Testis (tissue), 2 donors: ENCODE measurements at regions not wholly inside any gene's neighbourhood (a gene's known extent, or its start where the extent isn't known, plus 50 kb on each side); places are given as distances from the start of the nearest gene placed in this dataset.

Source experiments
- POLR2A ChIP-seq: fragments of 450-650 bp; IDR thresholded peaks from one replicate; pipeline ENCODE4 v1.6.1; 2017; ENCODE audit warnings: antibody characterized with exemption, mild to moderate bottlenecking, moderate library complexity
- TF ChIP-seq, protein P1 (sequence below), 3 experiments: fragments of 450-650 bp in 2 of 3; fragments of 200-600 bp in 1 of 3; sonication (generic) in 1 of 3; IDR thresholded peaks; one replicate each; pipeline ENCODE4 v1.5.1; 2016 to 2019; ENCODE audit warnings: antibody characterized with exemption in 3 of 3, mild to moderate bottlenecking in 2 of 3, moderate library complexity in 1 of 3

DNA sequence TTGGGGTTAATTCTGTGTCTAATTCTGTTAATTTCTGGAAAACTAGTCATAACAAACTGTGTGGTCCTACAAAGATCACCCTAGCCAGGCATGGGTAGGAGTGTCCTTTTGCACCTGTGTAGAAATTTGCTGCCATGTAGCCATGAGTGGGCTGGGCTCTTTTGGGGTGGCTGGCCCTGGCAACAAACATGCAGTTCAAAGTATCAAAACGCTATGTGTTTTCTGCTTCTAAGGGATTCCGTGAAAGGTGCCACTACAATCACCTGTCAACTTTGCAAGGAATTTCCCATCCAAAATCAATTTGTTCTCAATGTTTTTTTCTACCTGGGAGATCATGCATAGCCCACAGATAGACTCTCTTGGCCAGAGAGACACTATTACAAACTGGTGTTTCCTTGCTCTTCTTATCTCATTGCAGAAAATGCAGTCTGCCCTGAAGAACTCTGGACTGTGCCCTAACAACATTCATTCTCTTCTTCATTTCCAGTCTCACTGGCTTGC is 537.7 kb upstream of the ID2 start:
- TF ChIP-seq, protein P1, sequence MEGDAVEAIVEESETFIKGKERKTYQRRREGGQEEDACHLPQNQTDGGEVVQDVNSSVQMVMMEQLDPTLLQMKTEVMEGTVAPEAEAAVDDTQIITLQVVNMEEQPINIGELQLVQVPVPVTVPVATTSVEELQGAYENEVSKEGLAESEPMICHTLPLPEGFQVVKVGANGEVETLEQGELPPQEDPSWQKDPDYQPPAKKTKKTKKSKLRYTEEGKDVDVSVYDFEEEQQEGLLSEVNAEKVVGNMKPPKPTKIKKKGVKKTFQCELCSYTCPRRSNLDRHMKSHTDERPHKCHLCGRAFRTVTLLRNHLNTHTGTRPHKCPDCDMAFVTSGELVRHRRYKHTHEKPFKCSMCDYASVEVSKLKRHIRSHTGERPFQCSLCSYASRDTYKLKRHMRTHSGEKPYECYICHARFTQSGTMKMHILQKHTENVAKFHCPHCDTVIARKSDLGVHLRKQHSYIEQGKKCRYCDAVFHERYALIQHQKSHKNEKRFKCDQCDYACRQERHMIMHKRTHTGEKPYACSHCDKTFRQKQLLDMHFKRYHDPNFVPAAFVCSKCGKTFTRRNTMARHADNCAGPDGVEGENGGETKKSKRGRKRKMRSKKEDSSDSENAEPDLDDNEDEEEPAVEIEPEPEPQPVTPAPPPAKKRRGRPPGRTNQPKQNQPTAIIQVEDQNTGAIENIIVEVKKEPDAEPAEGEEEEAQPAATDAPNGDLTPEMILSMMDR (IDR thresholded peaks at IDR 0.05), result no peak
- TF ChIP-seq POLR2A, result no peak
